ENCODE measurements at regions not wholly inside any gene's neighbourhood (a gene's known extent, or its start where the extent isn't known, plus 50 kb on each side); places are given as distances from the start of the nearest gene placed in this dataset.

- TF ChIP-seq POLR2AphosphoS5 (IDR thresholded peaks at IDR 0.05; ENCODE audit: insufficient read depth, low read depth, low read length) (no peak), CTCF (IDR thresholded peaks at IDR 0.05; ENCODE audit: extremely low read depth in 1 of 2, insufficient read depth in 1 of 2, low read depth in 1 of 2, low read length in 2 of 2) (no peak), JUN (IDR thresholded peaks at IDR 0.05; ENCODE audit: borderline replicate concordance, insufficient read depth, insufficient read length, low read depth) (no peak), EZH2 (IDR thresholded peaks at IDR 0.05; ENCODE audit: borderline replicate concordance, low read depth, low read length, severe bottlenecking) (no peak)
These were observed 293.3 kb downstream of the MEX3B start for GRCh38 chr15:81752546-81752942.
